H1 (cell line): ENCODE measurements at regions not wholly inside any gene's neighbourhood (a gene's known extent, or its start where the extent isn't known, plus 50 kb on each side); places are given as distances from the start of the nearest gene placed in this dataset.

Source experiments
- GABPA ChIP-seq: IDR thresholded peaks from 2 replicates; pipeline ENCODE4 v1.6.1; 2011; ENCODE audit warnings: mild to moderate bottlenecking, low read length, moderate library complexity, borderline replicate concordance; ENCODE audit not compliant: insufficient read depth
- MAFK ChIP-seq: IDR thresholded peaks from 2 replicates; pipeline ENCODE4 v1.6.1; 2012; ENCODE audit warnings: low read depth, mild to moderate bottlenecking, improper control_type of control experiment, low read length
- MAX ChIP-seq: IDR thresholded peaks from 2 replicates; pipeline ENCODE4 v1.6.1; 2012; ENCODE audit warnings: inconsistent platforms
- POLR2AphosphoS5 ChIP-seq: IDR thresholded peaks from 2 replicates; pipeline ENCODE4 v1.6.1; 2011; ENCODE audit warnings: low read depth, low read length
- RBBP5 ChIP-seq: IDR thresholded peaks from 2 replicates; pipeline ENCODE4 v1.7.1; 2012; ENCODE audit warnings: low read depth, mild to moderate bottlenecking, inconsistent platforms, low read length, moderate library complexity, borderline replicate concordance
- SIN3A ChIP-seq, 2 experiments: IDR thresholded peaks in 1 of 2; conservative IDR thresholded peaks in 1 of 2; 2 replicates each; pipeline ENCODE4 v1.6.1; 2011 to 2012; ENCODE audit warnings: low read length in 2 of 2, improper control_type of control experiment in 1 of 2, low read depth in 1 of 2, mild to moderate bottlenecking in 1 of 2
- SIRT6 ChIP-seq: IDR thresholded peaks from one replicate; pipeline ENCODE4 v1.7.1; 2012; ENCODE audit warnings: low read length, inconsistent platforms
- SP1 ChIP-seq: IDR thresholded peaks from 2 replicates; pipeline ENCODE4 v1.6.1; 2011; ENCODE audit warnings: low read depth, low read length
- SUZ12 ChIP-seq: fragments of 200-600 bp; sonication (generic); IDR thresholded peaks from 2 replicates; pipeline ENCODE4 v1.6.1; 2012; ENCODE audit warnings: mild to moderate bottlenecking, inconsistent platforms, low read length, moderate library complexity, mixed read lengths
- TAF1 ChIP-seq: IDR thresholded peaks from 2 replicates; pipeline ENCODE4 v1.6.1; 2011; ENCODE audit warnings: mild to moderate bottlenecking, low read depth, low read length
- TEAD4 ChIP-seq: IDR thresholded peaks from 2 replicates; pipeline ENCODE4 v1.6.1; 2012; ENCODE audit warnings: low read depth, low read length, inconsistent platforms, mixed read lengths
- ZNF274 ChIP-seq: IDR thresholded peaks from 2 replicates; pipeline ENCODE4 v1.7.0; 2012; ENCODE audit warnings: low read length, borderline replicate concordance; ENCODE audit errors: extremely low read depth
- TF ChIP-seq, protein P1 (sequence below), 3 experiments: IDR thresholded peaks; 1 replicate in 2 of 3; 2 replicates in 1 of 3; pipeline versions ENCODE4 v1.5.1 to v1.6.1; 2011; ENCODE audit warnings: low read length in 3 of 3, mild to moderate bottlenecking in 3 of 3, inconsistent platforms in 2 of 3, low read depth in 1 of 3, moderate library complexity in 1 of 3; ENCODE audit not compliant: insufficient read depth in 1 of 3; ENCODE audit errors: control extremely low read depth in 1 of 3

GRCh38 chr2:4549666-4550210 is 846.4 kb downstream of the DCDC2C start:
- TF ChIP-seq TAF1 (no peak), ZNF274 (no peak), SP1 (no peak), POLR2AphosphoS5 (no peak), TEAD4 (no peak), GABPA (no peak), SIRT6 (no peak), SIN3A (conservative IDR thresholded peaks at IDR 0.05 in 1 of 2, IDR thresholded peaks at IDR 0.05 in 1 of 2; ENCODE audit: low read depth in 1 of 2, low read length in 2 of 2) (no peak), MAX (no peak), SUZ12 (no peak), RBBP5 (no peak), MAFK (no peak)
- TF ChIP-seq, protein P1, sequence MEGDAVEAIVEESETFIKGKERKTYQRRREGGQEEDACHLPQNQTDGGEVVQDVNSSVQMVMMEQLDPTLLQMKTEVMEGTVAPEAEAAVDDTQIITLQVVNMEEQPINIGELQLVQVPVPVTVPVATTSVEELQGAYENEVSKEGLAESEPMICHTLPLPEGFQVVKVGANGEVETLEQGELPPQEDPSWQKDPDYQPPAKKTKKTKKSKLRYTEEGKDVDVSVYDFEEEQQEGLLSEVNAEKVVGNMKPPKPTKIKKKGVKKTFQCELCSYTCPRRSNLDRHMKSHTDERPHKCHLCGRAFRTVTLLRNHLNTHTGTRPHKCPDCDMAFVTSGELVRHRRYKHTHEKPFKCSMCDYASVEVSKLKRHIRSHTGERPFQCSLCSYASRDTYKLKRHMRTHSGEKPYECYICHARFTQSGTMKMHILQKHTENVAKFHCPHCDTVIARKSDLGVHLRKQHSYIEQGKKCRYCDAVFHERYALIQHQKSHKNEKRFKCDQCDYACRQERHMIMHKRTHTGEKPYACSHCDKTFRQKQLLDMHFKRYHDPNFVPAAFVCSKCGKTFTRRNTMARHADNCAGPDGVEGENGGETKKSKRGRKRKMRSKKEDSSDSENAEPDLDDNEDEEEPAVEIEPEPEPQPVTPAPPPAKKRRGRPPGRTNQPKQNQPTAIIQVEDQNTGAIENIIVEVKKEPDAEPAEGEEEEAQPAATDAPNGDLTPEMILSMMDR (IDR thresholded peaks at IDR 0.05; ENCODE audit: control extremely low read depth in 1 of 3, insufficient read depth in 1 of 3, low read depth in 1 of 3, low read length in 3 of 3), result no peak
